ENCODE measurements at regions not wholly inside any gene's neighbourhood (a gene's known extent, or its start where the extent isn't known, plus 50 kb on each side); places are given as distances from the start of the nearest gene placed in this dataset.

DNA sequence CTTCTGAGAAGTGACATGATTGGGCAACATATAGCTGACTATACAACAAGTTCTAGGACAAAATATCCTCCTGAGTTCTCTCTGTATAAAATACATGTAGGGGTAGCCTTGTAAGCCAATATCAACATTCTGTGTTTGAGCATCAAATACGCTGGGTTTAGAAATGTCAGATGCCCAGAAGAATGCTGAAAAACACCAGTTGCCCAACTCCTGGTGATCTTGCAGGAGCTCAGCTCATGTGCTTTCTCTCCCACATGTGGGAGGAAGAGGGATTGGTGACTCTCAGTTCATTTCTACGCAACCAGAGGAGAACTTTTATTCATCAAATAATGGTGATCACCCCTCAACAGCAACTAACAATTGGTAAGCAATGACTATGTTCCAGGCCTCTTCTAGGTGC, 810.9 kb upstream of the ACO1 start:
- TF ChIP-seq CTCF (conservative IDR thresholded peaks at IDR 0.05 in 1 of 2, IDR thresholded peaks at IDR 0.05 in 1 of 2; ENCODE audit: extremely low read depth in 1 of 2, insufficient read depth in 1 of 2, low read depth in 1 of 2, low read length in 2 of 2) (no peak), EZH2 (IDR thresholded peaks at IDR 0.05; ENCODE audit: borderline replicate concordance, low read length) (no peak)

Measured in mammary epithelial cell (primary cell).